Liver (tissue), 8 donors: ENCODE measurements at regions not wholly inside any gene's neighbourhood (a gene's known extent, or its start where the extent isn't known, plus 50 kb on each side); places are given as distances from the start of the nearest gene placed in this dataset.

Experiments
- DNase-seq: peaks from one replicate; pipeline ENCODE4 v3.0.0-alpha.2; 2017; ENCODE audit warnings: low spot score
- H3K27ac ChIP-seq, 2 donors: one replicate each; pipeline ENCODE4 v1.7.0; 2013; ENCODE audit warnings: inconsistent platforms in 2 of 2, low read length in 2 of 2, control low read depth in 1 of 2, low read depth in 1 of 2, mild to moderate bottlenecking in 1 of 2
- H3K27me3 ChIP-seq, 4 donors: one replicate each; pipeline versions ENCODE4 v1.6.1 to v1.7.0; 2013; ENCODE audit warnings: low read length in 3 of 4, inconsistent platforms in 1 of 4, mild to moderate bottlenecking in 1 of 4, moderate library complexity in 1 of 4; ENCODE audit not compliant: control insufficient read depth in 4 of 4, insufficient read depth in 4 of 4
- H3K36me3 ChIP-seq, 4 donors: one replicate each; pipeline versions ENCODE4 v1.6.1 to v1.7.0; 2013; ENCODE audit warnings: low read length in 3 of 4, mild to moderate bottlenecking in 3 of 4, low read depth in 1 of 4, moderate library complexity in 1 of 4; ENCODE audit not compliant: control insufficient read depth in 4 of 4, insufficient read depth in 3 of 4
- H3K4me1 ChIP-seq, 4 donors: one replicate each; pipeline versions ENCODE4 v1.6.1 to v1.7.0; 2013; ENCODE audit warnings: low read length in 3 of 4, mild to moderate bottlenecking in 3 of 4, moderate library complexity in 1 of 4; ENCODE audit not compliant: control insufficient read depth in 4 of 4, insufficient read depth in 4 of 4
- H3K4me3 ChIP-seq, 3 donors: one replicate each; pipeline versions ENCODE4 v1.6.1 to v1.7.0; 2013; ENCODE audit warnings: low read length in 3 of 3, control low read depth in 1 of 3, low read depth in 1 of 3, mild to moderate bottlenecking in 1 of 3
- H3K9ac ChIP-seq, 2 donors: one replicate each; pipeline ENCODE4 v1.7.0; 2013; ENCODE audit warnings: low read length in 2 of 2, mild to moderate bottlenecking in 2 of 2, moderate library complexity in 2 of 2, control low read depth in 1 of 2, low read depth in 1 of 2
- H3K9me3 ChIP-seq, 4 donors: one replicate each; pipeline versions ENCODE4 v1.6.1 to v1.7.0; 2013; ENCODE audit warnings: low read length in 3 of 4; ENCODE audit not compliant: control insufficient read depth in 4 of 4
- ATF3 ChIP-seq: IDR thresholded peaks from 2 replicates; pipeline ENCODE4 v1.6.1; 2016; ENCODE audit warnings: antibody characterized with exemption
- CTCF ChIP-seq: fragments of 150-350 bp; IDR thresholded peaks from 2 replicates; pipeline ENCODE4 v1.5.1; 2017; ENCODE audit warnings: improper control_type of control experiment, low read depth, low read length; ENCODE audit not compliant: missing input control
- FOXA1 ChIP-seq: IDR thresholded peaks from 2 replicates; pipeline ENCODE4 v1.6.1; 2016; ENCODE audit warnings: antibody characterized with exemption
- FOXA2 ChIP-seq: IDR thresholded peaks from 2 replicates; pipeline ENCODE4 v1.6.1; 2016; ENCODE audit warnings: antibody characterized with exemption
- GABPA ChIP-seq, 2 donors: IDR thresholded peaks in 1 of 2; conservative IDR thresholded peaks in 1 of 2; 2 replicates each; pipeline ENCODE4 v1.6.1; 2016; ENCODE audit warnings: antibody characterized with exemption in 2 of 2, mild to moderate bottlenecking in 1 of 2, moderate library complexity in 1 of 2
- JUND ChIP-seq, 2 donors: IDR thresholded peaks; 2 replicates each; pipeline ENCODE4 v1.6.1; 2016; ENCODE audit warnings: antibody characterized with exemption in 2 of 2
- MAX ChIP-seq: IDR thresholded peaks from 2 replicates; pipeline ENCODE4 v1.6.1; 2016; ENCODE audit warnings: antibody characterized with exemption
- NR2F2 ChIP-seq: IDR thresholded peaks from 2 replicates; pipeline ENCODE4 v1.6.1; 2016; ENCODE audit warnings: antibody characterized with exemption
- RAD21 ChIP-seq, 2 donors: IDR thresholded peaks; 2 replicates each; pipeline ENCODE4 v1.6.1; 2016; ENCODE audit warnings: antibody characterized with exemption in 2 of 2, mild to moderate bottlenecking in 2 of 2
- REST ChIP-seq: IDR thresholded peaks from 2 replicates; pipeline ENCODE4 v1.6.1; 2016; ENCODE audit warnings: antibody characterized with exemption, mild to moderate bottlenecking
- RXRA ChIP-seq, 2 donors: IDR thresholded peaks; 2 replicates each; pipeline ENCODE4 v1.6.1; 2017 to 2018; ENCODE audit warnings: antibody characterized with exemption in 2 of 2, mild to moderate bottlenecking in 1 of 2
- TAF1 ChIP-seq: conservative IDR thresholded peaks from 2 replicates; pipeline ENCODE4 v1.6.1; 2016; ENCODE audit warnings: antibody characterized with exemption, mild to moderate bottlenecking
- YY1 ChIP-seq: IDR thresholded peaks from 2 replicates; pipeline ENCODE4 v1.6.1; 2016; ENCODE audit warnings: antibody characterized with exemption, mild to moderate bottlenecking
- ZBTB33 ChIP-seq: IDR thresholded peaks from 2 replicates; pipeline ENCODE4 v1.6.1; 2016; ENCODE audit warnings: antibody characterized with exemption
- WGBS: extraction: QIAGEN DNeasy Blood & Tissue Kit; methylation state at CpG from one replicate; pipeline ENCODE4 v1.1.7; 2013; 5-methylcytosine and 5-hydroxymethylcytosine counted together
- donor health status: healthy.
- donor health status: healthy.
- donor health status: healthy.
- donor health status: healthy.
- donor health status: healthy.

- no peak for TF ChIP-seq JUND (IDR thresholded peaks at IDR 0.05)
Measured at GRCh38 chr14:82562881-82563280, 1029.2 kb upstream of the SEL1L start (continued).

- 34% methylated on average over 1 of the region's 1 CpG for WGBS
- no peak for TF ChIP-seq JUND (IDR thresholded peaks at IDR 0.05)
- TF ChIP-seq REST: no peak
- no peak for TF ChIP-seq RXRA (IDR thresholded peaks at IDR 0.05)
- TF ChIP-seq YY1: no peak
- TF ChIP-seq TAF1: no peak
- TF ChIP-seq NR2F2: no peak
- TF ChIP-seq MAX: no peak
- TF ChIP-seq FOXA1: no peak
- H3K9ac ChIP-seq: no peak overlapping the region
Measured at GRCh38 chr14:82565825-82566224, 1032.2 kb upstream of the SEL1L start.

GRCh38 chr14:82587226-82587625 lies 1053.6 kb upstream of the SEL1L start:
- Histone ChIP-seq H3K9ac (no peak overlapping the region), H3K4me1 (no peaks in the 10 kb centered on the region), H3K9me3 (no peaks in the 10 kb centered on the region), H3K36me3 (no peaks in the 10 kb centered on the region), H3K27ac (no peak overlapping the region), H3K27me3 (no peaks in the 10 kb centered on the region), H3K4me3 (no peak overlapping the region)
- DNase-seq: no peak
- TF ChIP-seq JUND (IDR thresholded peaks at IDR 0.05) (no peak), MAX (no peak), CTCF (no peak), GABPA (IDR thresholded peaks at IDR 0.05 in 1 of 2, conservative IDR thresholded peaks at IDR 0.05 in 1 of 2) (no peak), ZBTB33 (no peak), FOXA1 (no peak), TAF1 (no peak), REST (no peak), ATF3 (no peak), FOXA2 (no peak), RAD21 (IDR thresholded peaks at IDR 0.05) (no peak)
- 68% methylated on average over 3 of the region's 3 CpGs for WGBS

More at GRCh38 chr14:82565825-82566224, 1032.2 kb upstream of the SEL1L start:
- Histone ChIP-seq H3K36me3 (no peaks in the 10 kb centered on the region), H3K27ac (no peak overlapping the region), H3K4me1 (no peaks in the 10 kb centered on the region), H3K9me3 (no peaks in the 10 kb centered on the region), H3K4me3 (no peak overlapping the region), H3K27me3 (peaks cover 0 to 2% (median 0%) of the 10 kb centered on the region in 4 donors)
- no peak for DNase-seq
